Heart left ventricle (tissue), 13 donors: ENCODE measurements at regions not wholly inside any gene's neighbourhood (a gene's known extent, or its start where the extent isn't known, plus 50 kb on each side); places are given as distances from the start of the nearest gene placed in this dataset.

ENCODE experiments used
- POLR2A ChIP-seq, 2 donors: fragments of 450-650 bp; IDR thresholded peaks; one replicate each; pipeline ENCODE4 v1.6.1; 2017; ENCODE audit warnings: antibody characterized with exemption in 2 of 2, mild to moderate bottlenecking in 2 of 2, moderate library complexity in 2 of 2
- TF ChIP-seq, protein P1 (sequence below), 12 donors: fragments of 200-600 bp; sonication (generic) in 4 of 12; IDR thresholded peaks; one replicate each; pipeline versions ENCODE4 v1.5.0 to v1.8.0; 2018 to 2022; ENCODE audit warnings: antibody characterized with exemption in 12 of 12, mild to moderate bottlenecking in 5 of 12
- donor health status: ischemic (EF 13 %, LVEDD 7.1; RV severe dilation, severe dysfunction).
- donor health status: DM: no; HTN: yes; CAD: no.
- donor health status: DM: no; HTN: no; CAD: no.
- donor health status: ischemic (EF 25% LVEDD 6.9; RV normal size, moderate dysfunction).
- donor health status: ischemic (EF 25% LVEDD 5.7; RV mildly dilated, moderate dysfunction).
- donor health status: ischemic (EF 35%, LVEDD 5.7; RV mildly dilated, moderate dysfunction).
- donor health status: nonischemic (EF 11% LVEDD 7.7; RV severe dilation, severe dysfunction).
- donor health status: DM: yes; HTN: yes; CAD: no.
- donor health status: PGD.
- donor health status: ischemic (EF 29% LVEDD 5.4; RV normal size, mild dysfunction).
- donor health status: nonischemic (EF 23%, LVEDD 6.1; RV moderate dilation, normal function).

- TF ChIP-seq, protein P1, sequence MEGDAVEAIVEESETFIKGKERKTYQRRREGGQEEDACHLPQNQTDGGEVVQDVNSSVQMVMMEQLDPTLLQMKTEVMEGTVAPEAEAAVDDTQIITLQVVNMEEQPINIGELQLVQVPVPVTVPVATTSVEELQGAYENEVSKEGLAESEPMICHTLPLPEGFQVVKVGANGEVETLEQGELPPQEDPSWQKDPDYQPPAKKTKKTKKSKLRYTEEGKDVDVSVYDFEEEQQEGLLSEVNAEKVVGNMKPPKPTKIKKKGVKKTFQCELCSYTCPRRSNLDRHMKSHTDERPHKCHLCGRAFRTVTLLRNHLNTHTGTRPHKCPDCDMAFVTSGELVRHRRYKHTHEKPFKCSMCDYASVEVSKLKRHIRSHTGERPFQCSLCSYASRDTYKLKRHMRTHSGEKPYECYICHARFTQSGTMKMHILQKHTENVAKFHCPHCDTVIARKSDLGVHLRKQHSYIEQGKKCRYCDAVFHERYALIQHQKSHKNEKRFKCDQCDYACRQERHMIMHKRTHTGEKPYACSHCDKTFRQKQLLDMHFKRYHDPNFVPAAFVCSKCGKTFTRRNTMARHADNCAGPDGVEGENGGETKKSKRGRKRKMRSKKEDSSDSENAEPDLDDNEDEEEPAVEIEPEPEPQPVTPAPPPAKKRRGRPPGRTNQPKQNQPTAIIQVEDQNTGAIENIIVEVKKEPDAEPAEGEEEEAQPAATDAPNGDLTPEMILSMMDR (IDR thresholded peaks at IDR 0.05) = no peak
- TF ChIP-seq POLR2A (IDR thresholded peaks at IDR 0.05) = no peak
These were observed 770.8 kb upstream of the AMELY start for GRCh38 chrY:7682386-7682785.
